A673 (cell line): ENCODE measurements at regions not wholly inside any gene's neighbourhood (a gene's known extent, or its start where the extent isn't known, plus 50 kb on each side); places are given as distances from the start of the nearest gene placed in this dataset.

ENCODE experiments used
- EZH2 ChIP-seq: fragments of 200-600 bp; sonication (generic); IDR thresholded peaks from 2 replicates; pipeline ENCODE4 v1.6.1; 2017; ENCODE audit warnings: borderline replicate concordance, low read depth, mild to moderate bottlenecking, mixed read lengths, antibody characterized with exemption, low read length; ENCODE audit not compliant: poor library complexity, severe bottlenecking
- TF ChIP-seq, protein P1 (sequence below): fragments of 300-800, 200-600 bp; sonication (generic); conservative IDR thresholded peaks from 2 replicates; pipeline ENCODE4 v1.5.1; 2017; ENCODE audit warnings: low read depth, mild to moderate bottlenecking, antibody characterized with exemption, low read length, moderate library complexity, mixed read lengths

DNA sequence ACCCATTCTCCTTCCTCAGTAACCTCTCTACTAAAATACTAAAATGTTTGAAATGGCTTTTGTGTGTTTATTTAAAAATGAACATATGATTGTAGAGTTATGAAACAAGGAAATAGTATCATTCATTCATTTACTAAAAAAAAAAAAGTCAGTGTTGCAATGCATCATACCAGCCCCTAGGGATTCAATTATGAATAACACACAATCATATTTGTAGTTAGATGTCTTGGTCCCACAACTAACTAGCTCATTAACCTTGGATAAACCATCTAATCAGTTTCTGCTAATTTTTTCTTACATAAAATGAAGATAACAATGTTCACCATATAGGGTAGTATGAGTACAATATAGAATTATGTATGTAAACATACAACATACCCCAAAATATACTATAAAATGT, 183.2 kb downstream of the GRIN2B start:
- TF ChIP-seq, protein P1, sequence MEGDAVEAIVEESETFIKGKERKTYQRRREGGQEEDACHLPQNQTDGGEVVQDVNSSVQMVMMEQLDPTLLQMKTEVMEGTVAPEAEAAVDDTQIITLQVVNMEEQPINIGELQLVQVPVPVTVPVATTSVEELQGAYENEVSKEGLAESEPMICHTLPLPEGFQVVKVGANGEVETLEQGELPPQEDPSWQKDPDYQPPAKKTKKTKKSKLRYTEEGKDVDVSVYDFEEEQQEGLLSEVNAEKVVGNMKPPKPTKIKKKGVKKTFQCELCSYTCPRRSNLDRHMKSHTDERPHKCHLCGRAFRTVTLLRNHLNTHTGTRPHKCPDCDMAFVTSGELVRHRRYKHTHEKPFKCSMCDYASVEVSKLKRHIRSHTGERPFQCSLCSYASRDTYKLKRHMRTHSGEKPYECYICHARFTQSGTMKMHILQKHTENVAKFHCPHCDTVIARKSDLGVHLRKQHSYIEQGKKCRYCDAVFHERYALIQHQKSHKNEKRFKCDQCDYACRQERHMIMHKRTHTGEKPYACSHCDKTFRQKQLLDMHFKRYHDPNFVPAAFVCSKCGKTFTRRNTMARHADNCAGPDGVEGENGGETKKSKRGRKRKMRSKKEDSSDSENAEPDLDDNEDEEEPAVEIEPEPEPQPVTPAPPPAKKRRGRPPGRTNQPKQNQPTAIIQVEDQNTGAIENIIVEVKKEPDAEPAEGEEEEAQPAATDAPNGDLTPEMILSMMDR, result no peak
- TF ChIP-seq EZH2, result no peak
